Activated CD4-positive, alpha-beta memory T cell treated with anti-CD3 and anti-CD28 coated beads, Interleukin-2, amount 10 ng/mL, durations not matched to agents 7 days and 5 days (primary cell): ENCODE measurements at regions not wholly inside any gene's neighbourhood (a gene's known extent, or its start where the extent isn't known, plus 50 kb on each side); places are given as distances from the start of the nearest gene placed in this dataset.

Experiments
- CTCF ChIA-PET: fragments of 350-600 bp; sonication (Branson Sonifier 250); formaldehyde crosslinking; loops from one replicate; lab custom pipeline; 2021; ENCODE audit warnings: antibody characterized with exemption, inconsistent platforms; lab: Charles Lee
- POLR2A ChIA-PET: fragments of 350-600 bp; sonication (Branson Sonifier 250); formaldehyde crosslinking; loops from one replicate; lab custom pipeline; 2021; ENCODE audit warnings: antibody characterized with exemption; lab: Charles Lee
- DNase-seq: peaks from one replicate; pipeline ENCODE4 v3.0.0-alpha.2; 2020
- H3K27ac Mint-ChIP-seq: one replicate; pipeline ENCODE4 v1.8.0; 2021; ENCODE audit warnings: mild to moderate bottlenecking, mixed read lengths
- H3K27me3 Mint-ChIP-seq: one replicate; pipeline ENCODE4 v1.8.0; 2021; ENCODE audit warnings: mixed read lengths
- H3K36me3 Mint-ChIP-seq: one replicate; pipeline ENCODE4 v1.8.0; 2021; ENCODE audit warnings: low read depth, mixed read lengths
- H3K4me1 Mint-ChIP-seq: one replicate; pipeline ENCODE4 v1.8.0; 2021; ENCODE audit warnings: mixed read lengths
- H3K4me3 Mint-ChIP-seq: one replicate; pipeline ENCODE4 v1.8.0; 2021; ENCODE audit warnings: mild to moderate bottlenecking, mixed read lengths
- H3K9me3 Mint-ChIP-seq: one replicate; pipeline ENCODE4 v1.8.0; 2021; ENCODE audit warnings: mixed read lengths

- H3K4me1 Mint-ChIP-seq, result no peaks in the 10 kb centered on the region
- H3K4me3 Mint-ChIP-seq, result no peak overlapping the region
- DNase-seq, result no peak
- H3K9me3 Mint-ChIP-seq, result peaks cover 2% of the 10 kb centered on the region
- no peaks in the 10 kb centered on the region for H3K36me3 Mint-ChIP-seq
- CTCF ChIA-PET, result no interaction called here
- POLR2A ChIA-PET, result no interaction called here
- no peaks in the 10 kb centered on the region for H3K27me3 Mint-ChIP-seq
- no peak overlapping the region for H3K27ac Mint-ChIP-seq
Measured at GRCh38 chr1:163844459-163844858, 522.7 kb downstream of the NUF2 start.

- Mint-ChIP-seq H3K9me3 (peaks cover 2% of the 10 kb centered on the region), H3K27ac (no peak overlapping the region), H3K27me3 (no peaks in the 10 kb centered on the region), H3K4me1 (no peaks in the 10 kb centered on the region), H3K36me3 (no peaks in the 10 kb centered on the region), H3K4me3 (no peak overlapping the region)
- ChIA-PET POLR2A (no interaction called here), CTCF (no interaction called here)
- no peak for DNase-seq
Measured at GRCh38 chr1:163845279-163845678, 523.5 kb downstream of the NUF2 start.

- ChIA-PET POLR2A (no interaction called here), CTCF (no interaction called here)
- Mint-ChIP-seq H3K4me1 (no peaks in the 10 kb centered on the region), H3K9me3 (peaks cover 6% of the 10 kb centered on the region), H3K4me3 (no peak overlapping the region), H3K27ac (no peak overlapping the region), H3K36me3 (no peaks in the 10 kb centered on the region), H3K27me3 (no peaks in the 10 kb centered on the region)
- no peak for DNase-seq
Measured at GRCh38 chr1:163863731-163864130, 542.0 kb downstream of the NUF2 start.

GRCh38 chr1:163864207-163864606 is 542.5 kb downstream of the NUF2 start:
- H3K27me3 Mint-ChIP-seq, result no peaks in the 10 kb centered on the region
- no peaks in the 10 kb centered on the region for H3K4me1 Mint-ChIP-seq
- H3K4me3 Mint-ChIP-seq, result no peak overlapping the region
- peaks cover 6% of the 10 kb centered on the region for H3K9me3 Mint-ChIP-seq
- no peak overlapping the region for H3K27ac Mint-ChIP-seq
- no peak for DNase-seq
- no peaks in the 10 kb centered on the region for H3K36me3 Mint-ChIP-seq
- ChIA-PET CTCF (no interaction called here), POLR2A (no interaction called here)

- ChIA-PET CTCF (no interaction called here), POLR2A (no interaction called here)
- no peaks in the 10 kb centered on the region for H3K27me3 Mint-ChIP-seq
- H3K4me3 Mint-ChIP-seq, result no peak overlapping the region
- H3K36me3 Mint-ChIP-seq, result no peaks in the 10 kb centered on the region
- no peak for DNase-seq
- H3K9me3 Mint-ChIP-seq, result peaks cover 6% of the 10 kb centered on the region
- no peak overlapping the region for H3K27ac Mint-ChIP-seq
- H3K4me1 Mint-ChIP-seq, result no peaks in the 10 kb centered on the region
Measured at GRCh38 chr1:163866564-163866963, 544.8 kb downstream of the NUF2 start.

GRCh38 chr1:163870666-163871065 is 548.9 kb downstream of the NUF2 start:
- Mint-ChIP-seq H3K9me3 (peaks cover 3% of the 10 kb centered on the region), H3K36me3 (no peaks in the 10 kb centered on the region), H3K27me3 (no peaks in the 10 kb centered on the region), H3K27ac (no peak overlapping the region), H3K4me1 (no peaks in the 10 kb centered on the region), H3K4me3 (no peak overlapping the region)
- no peak for DNase-seq
- POLR2A ChIA-PET, result no interaction called here
- CTCF ChIA-PET, result no interaction called here

GRCh38 chr1:163872067-163872466 is 550.3 kb downstream of the NUF2 start:
- H3K27ac Mint-ChIP-seq, result no peak overlapping the region
- H3K9me3 Mint-ChIP-seq, result peaks cover 2% of the 10 kb centered on the region
- no peaks in the 10 kb centered on the region for H3K4me1 Mint-ChIP-seq
- H3K27me3 Mint-ChIP-seq, result no peaks in the 10 kb centered on the region
- DNase-seq, result no peak
- POLR2A ChIA-PET, result no interaction called here
- H3K36me3 Mint-ChIP-seq, result no peaks in the 10 kb centered on the region
- no peak overlapping the region for H3K4me3 Mint-ChIP-seq
- CTCF ChIA-PET, result no interaction called here

GRCh38 chr1:163874070-163874469 is 552.3 kb downstream of the NUF2 start:
- Mint-ChIP-seq H3K36me3 (no peaks in the 10 kb centered on the region), H3K27ac (no peak overlapping the region), H3K27me3 (no peaks in the 10 kb centered on the region), H3K4me3 (no peak overlapping the region), H3K4me1 (no peaks in the 10 kb centered on the region), H3K9me3 (no peaks in the 10 kb centered on the region)
- ChIA-PET POLR2A (no interaction called here), CTCF (no interaction called here)
- no peak for DNase-seq

GRCh38 chr1:163875200-163875926 is 553.6 kb downstream of the NUF2 start:
- H3K4me3 Mint-ChIP-seq, result no peak overlapping the region
- ChIA-PET POLR2A (no interaction called here), CTCF (no interaction called here)
- H3K27me3 Mint-ChIP-seq, result no peaks in the 10 kb centered on the region
- no peaks in the 10 kb centered on the region for H3K4me1 Mint-ChIP-seq
- no peak for DNase-seq
- H3K9me3 Mint-ChIP-seq, result no peaks in the 10 kb centered on the region
- no peaks in the 10 kb centered on the region for H3K36me3 Mint-ChIP-seq
- no peak overlapping the region for H3K27ac Mint-ChIP-seq

GRCh38 chr1:163875927-163876320 is 554.2 kb downstream of the NUF2 start:
- no peak for DNase-seq
- H3K27ac Mint-ChIP-seq, result no peak overlapping the region
- H3K4me3 Mint-ChIP-seq, result no peak overlapping the region
- ChIA-PET CTCF (no interaction called here), POLR2A (no interaction called here)
- H3K9me3 Mint-ChIP-seq, result no peaks in the 10 kb centered on the region
- H3K27me3 Mint-ChIP-seq, result no peaks in the 10 kb centered on the region
- H3K36me3 Mint-ChIP-seq, result no peaks in the 10 kb centered on the region
- no peaks in the 10 kb centered on the region for H3K4me1 Mint-ChIP-seq

- POLR2A ChIA-PET, result no interaction called here
- Mint-ChIP-seq H3K4me3 (no peak overlapping the region), H3K9me3 (no peaks in the 10 kb centered on the region)
Measured at GRCh38 chr1:163876546-163876945, 554.8 kb downstream of the NUF2 start.

GRCh38 chr1:163877016-163877415 is 555.3 kb downstream of the NUF2 start:
- ChIA-PET CTCF (no interaction called here), POLR2A (no interaction called here)
- Mint-ChIP-seq H3K36me3 (no peaks in the 10 kb centered on the region), H3K9me3 (no peaks in the 10 kb centered on the region), H3K27ac (no peak overlapping the region), H3K4me1 (no peaks in the 10 kb centered on the region), H3K4me3 (no peak overlapping the region), H3K27me3 (no peaks in the 10 kb centered on the region)
- no peak for DNase-seq

More at GRCh38 chr1:163876546-163876945, 554.8 kb downstream of the NUF2 start:
- Mint-ChIP-seq H3K36me3 (no peaks in the 10 kb centered on the region), H3K27me3 (no peaks in the 10 kb centered on the region), H3K4me1 (no peaks in the 10 kb centered on the region), H3K27ac (no peak overlapping the region)
- CTCF ChIA-PET, result no interaction called here
- no peak for DNase-seq

GRCh38 chr1:163885510-163885909 is 563.8 kb downstream of the NUF2 start:
- Mint-ChIP-seq H3K27ac (no peak overlapping the region), H3K27me3 (no peaks in the 10 kb centered on the region), H3K36me3 (no peaks in the 10 kb centered on the region), H3K4me1 (no peaks in the 10 kb centered on the region), H3K4me3 (no peak overlapping the region), H3K9me3 (peaks cover 1% of the 10 kb centered on the region)
- CTCF ChIA-PET, result no interaction called here
- POLR2A ChIA-PET, result no interaction called here
- DNase-seq, result no peak

GRCh38 chr1:163896001-163896400 is 574.2 kb downstream of the NUF2 start:
- Mint-ChIP-seq H3K27ac (no peak overlapping the region), H3K36me3 (no peaks in the 10 kb centered on the region), H3K27me3 (no peaks in the 10 kb centered on the region), H3K4me3 (no peak overlapping the region), H3K9me3 (no peaks in the 10 kb centered on the region), H3K4me1 (no peaks in the 10 kb centered on the region)
- CTCF ChIA-PET, result no interaction called here
- POLR2A ChIA-PET, result no interaction called here
- no peak for DNase-seq
